HT-29 (cell line): ENCODE measurements at regions not wholly inside any gene's neighbourhood (a gene's known extent, or its start where the extent isn't known, plus 50 kb on each side); places are given as distances from the start of the nearest gene placed in this dataset.
"Not testable (repeated sequence)": the region's sequence is repeated elsewhere in the genome, so short reads cannot be mapped to it uniquely, and the experiment has no call there.

Source experiments
- DNase-seq: peaks from one replicate; pipeline ENCODE4 v3.0.0-alpha.2; 2015; ENCODE audit warnings: low spot score

- DNase-seq, result no peak
Measured at GRCh38 chr16:86073103-86073625, 174.2 kb downstream of the IRF8 start.

GRCh38 chr16:86073763-86074493, 175.0 kb downstream of the IRF8 start:
- DNase-seq, result no peak

- no peak for DNase-seq
Measured at GRCh38 chr16:86074651-86075487, 175.9 kb downstream of the IRF8 start.

GRCh38 chr16:86075488-86075785, 176.5 kb downstream of the IRF8 start:
- DNase-seq, result no peak

GRCh38 chr16:86075839-86076440, 177.0 kb downstream of the IRF8 start:
- no peak for DNase-seq

GRCh38 chr16:86076606-86077005, 177.6 kb downstream of the IRF8 start:
- DNase-seq, result no peak

- DNase-seq, result no peak
Measured at GRCh38 chr16:86077243-86077940, 178.4 kb downstream of the IRF8 start.

GRCh38 chr16:86078121-86078600, 179.2 kb downstream of the IRF8 start:
- DNase-seq, result no peak

GRCh38 chr16:86078711-86079110, 179.7 kb downstream of the IRF8 start:
- DNase-seq, result not testable (repeated sequence)

GRCh38 chr16:86079255-86079885, 180.4 kb downstream of the IRF8 start:
- DNase-seq, result no peak

- DNase-seq, result no peak
Measured at GRCh38 chr16:86080131-86080875, 181.3 kb downstream of the IRF8 start.

GRCh38 chr16:86080982-86081381, 182.0 kb downstream of the IRF8 start:
- DNase-seq, result no peak

- no peak for DNase-seq
Measured at GRCh38 chr16:86082418-86083030, 183.6 kb downstream of the IRF8 start.

GRCh38 chr16:86083382-86084002, 184.5 kb downstream of the IRF8 start:
- no peak for DNase-seq

- no peak for DNase-seq
Measured at GRCh38 chr16:86085161-86085611, 186.2 kb downstream of the IRF8 start.

- no peak for DNase-seq
Measured at GRCh38 chr16:86085795-86086194, 186.8 kb downstream of the IRF8 start.

GRCh38 chr16:86086471-86086870, 187.5 kb downstream of the IRF8 start:
- DNase-seq, result no peak

GRCh38 chr16:86087011-86087895, 188.3 kb downstream of the IRF8 start:
- no peak for DNase-seq

- no peak for DNase-seq
Measured at GRCh38 chr16:86087896-86088230, 188.9 kb downstream of the IRF8 start.
